ENCODE measurements at regions not wholly inside any gene's neighbourhood (a gene's known extent, or its start where the extent isn't known, plus 50 kb on each side); places are given as distances from the start of the nearest gene placed in this dataset.

DNA sequence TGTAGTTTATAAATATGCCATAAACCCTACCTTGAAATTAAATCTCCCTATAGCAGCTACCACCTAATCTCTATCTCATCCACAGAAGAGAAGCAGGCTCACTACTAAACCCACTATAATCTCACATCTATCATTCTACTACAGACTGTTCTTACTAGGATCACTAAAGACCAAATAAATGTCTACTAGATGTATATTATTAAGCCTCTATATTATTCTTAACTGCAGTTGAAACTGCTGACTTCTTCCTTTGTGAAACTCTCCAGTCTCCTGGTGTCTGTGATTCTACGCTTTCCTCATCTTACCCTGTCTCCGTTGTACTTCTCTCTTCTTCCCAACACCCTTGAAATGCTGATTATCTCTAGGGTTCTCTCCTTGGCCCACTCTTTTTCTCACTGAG is 1154.0 kb downstream of the IGSF11 start:
- H3K27me3 Mint-ChIP-seq (ENCODE audit: insufficient read depth, low read depth, poor library complexity) = no peaks in the 10 kb centered on the region
- H3F3A ChIP-seq (replicated peaks; ENCODE audit: low read depth) = no peaks in the 10 kb centered on the region
- H3K4me1 ChIP-seq (ENCODE audit: insufficient read depth) = peaks cover 5% of the 10 kb centered on the region; the same call in 1 of the 2 replicates
- no peaks in the 10 kb centered on the region for H3K36me3 Mint-ChIP-seq (ENCODE audit: low read depth)
- peaks cover 3% of the 10 kb centered on the region; the same call in 2 of the 3 replicates for H3K4me1 Mint-ChIP-seq
- ATAC-seq (no peak), DNase-seq (ENCODE audit: low spot score) (no peak)
- no peak overlapping the region for H2AFZ ChIP-seq
- TF ChIP-seq JUNB (IDR thresholded peaks at IDR 0.05; ENCODE audit: unreplicated experiment) (no peak), EZH2phosphoT487 (IDR thresholded peaks at IDR 0.05; ENCODE audit: unreplicated experiment) (no peak), POLR2AphosphoS5 (IDR thresholded peaks at IDR 0.05; ENCODE audit: low read depth) (no peak), ZNF331 (CRISPR knock-in tag; IDR thresholded peaks at IDR 0.05; ENCODE audit: low read depth) (no peak), ZNF114 (CRISPR knock-in tag; IDR thresholded peaks at IDR 0.05) (no peak), CREB1 (CRISPR knock-in tag; IDR thresholded peaks at IDR 0.05; ENCODE audit: low read depth) (no peak), NANOG (IDR thresholded peaks at IDR 0.05; ENCODE audit: borderline replicate concordance) (no peak), EZH2 (IDR thresholded peaks at IDR 0.05; ENCODE audit: low read depth, unreplicated experiment) (no peak), STAT1 (IDR thresholded peaks at IDR 0.05; ENCODE audit: unreplicated experiment) (no peak)
- TF ChIP-seq, protein P1, sequence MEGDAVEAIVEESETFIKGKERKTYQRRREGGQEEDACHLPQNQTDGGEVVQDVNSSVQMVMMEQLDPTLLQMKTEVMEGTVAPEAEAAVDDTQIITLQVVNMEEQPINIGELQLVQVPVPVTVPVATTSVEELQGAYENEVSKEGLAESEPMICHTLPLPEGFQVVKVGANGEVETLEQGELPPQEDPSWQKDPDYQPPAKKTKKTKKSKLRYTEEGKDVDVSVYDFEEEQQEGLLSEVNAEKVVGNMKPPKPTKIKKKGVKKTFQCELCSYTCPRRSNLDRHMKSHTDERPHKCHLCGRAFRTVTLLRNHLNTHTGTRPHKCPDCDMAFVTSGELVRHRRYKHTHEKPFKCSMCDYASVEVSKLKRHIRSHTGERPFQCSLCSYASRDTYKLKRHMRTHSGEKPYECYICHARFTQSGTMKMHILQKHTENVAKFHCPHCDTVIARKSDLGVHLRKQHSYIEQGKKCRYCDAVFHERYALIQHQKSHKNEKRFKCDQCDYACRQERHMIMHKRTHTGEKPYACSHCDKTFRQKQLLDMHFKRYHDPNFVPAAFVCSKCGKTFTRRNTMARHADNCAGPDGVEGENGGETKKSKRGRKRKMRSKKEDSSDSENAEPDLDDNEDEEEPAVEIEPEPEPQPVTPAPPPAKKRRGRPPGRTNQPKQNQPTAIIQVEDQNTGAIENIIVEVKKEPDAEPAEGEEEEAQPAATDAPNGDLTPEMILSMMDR (conservative IDR thresholded peaks at IDR 0.05; ENCODE audit: low read depth in 2 of 2) = no peak
- TF ChIP-seq, protein P2, sequence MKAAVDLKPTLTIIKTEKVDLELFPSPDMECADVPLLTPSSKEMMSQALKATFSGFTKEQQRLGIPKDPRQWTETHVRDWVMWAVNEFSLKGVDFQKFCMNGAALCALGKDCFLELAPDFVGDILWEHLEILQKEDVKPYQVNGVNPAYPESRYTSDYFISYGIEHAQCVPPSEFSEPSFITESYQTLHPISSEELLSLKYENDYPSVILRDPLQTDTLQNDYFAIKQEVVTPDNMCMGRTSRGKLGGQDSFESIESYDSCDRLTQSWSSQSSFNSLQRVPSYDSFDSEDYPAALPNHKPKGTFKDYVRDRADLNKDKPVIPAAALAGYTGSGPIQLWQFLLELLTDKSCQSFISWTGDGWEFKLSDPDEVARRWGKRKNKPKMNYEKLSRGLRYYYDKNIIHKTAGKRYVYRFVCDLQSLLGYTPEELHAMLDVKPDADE (IDR thresholded peaks at IDR 0.05) = no peak
- TF ChIP-seq, protein P3, sequence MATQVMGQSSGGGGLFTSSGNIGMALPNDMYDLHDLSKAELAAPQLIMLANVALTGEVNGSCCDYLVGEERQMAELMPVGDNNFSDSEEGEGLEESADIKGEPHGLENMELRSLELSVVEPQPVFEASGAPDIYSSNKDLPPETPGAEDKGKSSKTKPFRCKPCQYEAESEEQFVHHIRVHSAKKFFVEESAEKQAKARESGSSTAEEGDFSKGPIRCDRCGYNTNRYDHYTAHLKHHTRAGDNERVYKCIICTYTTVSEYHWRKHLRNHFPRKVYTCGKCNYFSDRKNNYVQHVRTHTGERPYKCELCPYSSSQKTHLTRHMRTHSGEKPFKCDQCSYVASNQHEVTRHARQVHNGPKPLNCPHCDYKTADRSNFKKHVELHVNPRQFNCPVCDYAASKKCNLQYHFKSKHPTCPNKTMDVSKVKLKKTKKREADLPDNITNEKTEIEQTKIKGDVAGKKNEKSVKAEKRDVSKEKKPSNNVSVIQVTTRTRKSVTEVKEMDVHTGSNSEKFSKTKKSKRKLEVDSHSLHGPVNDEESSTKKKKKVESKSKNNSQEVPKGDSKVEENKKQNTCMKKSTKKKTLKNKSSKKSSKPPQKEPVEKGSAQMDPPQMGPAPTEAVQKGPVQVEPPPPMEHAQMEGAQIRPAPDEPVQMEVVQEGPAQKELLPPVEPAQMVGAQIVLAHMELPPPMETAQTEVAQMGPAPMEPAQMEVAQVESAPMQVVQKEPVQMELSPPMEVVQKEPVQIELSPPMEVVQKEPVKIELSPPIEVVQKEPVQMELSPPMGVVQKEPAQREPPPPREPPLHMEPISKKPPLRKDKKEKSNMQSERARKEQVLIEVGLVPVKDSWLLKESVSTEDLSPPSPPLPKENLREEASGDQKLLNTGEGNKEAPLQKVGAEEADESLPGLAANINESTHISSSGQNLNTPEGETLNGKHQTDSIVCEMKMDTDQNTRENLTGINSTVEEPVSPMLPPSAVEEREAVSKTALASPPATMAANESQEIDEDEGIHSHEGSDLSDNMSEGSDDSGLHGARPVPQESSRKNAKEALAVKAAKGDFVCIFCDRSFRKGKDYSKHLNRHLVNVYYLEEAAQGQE (IDR thresholded peaks at IDR 0.05; ENCODE audit: unreplicated experiment) = no peak
- TF ChIP-seq, protein P4, sequence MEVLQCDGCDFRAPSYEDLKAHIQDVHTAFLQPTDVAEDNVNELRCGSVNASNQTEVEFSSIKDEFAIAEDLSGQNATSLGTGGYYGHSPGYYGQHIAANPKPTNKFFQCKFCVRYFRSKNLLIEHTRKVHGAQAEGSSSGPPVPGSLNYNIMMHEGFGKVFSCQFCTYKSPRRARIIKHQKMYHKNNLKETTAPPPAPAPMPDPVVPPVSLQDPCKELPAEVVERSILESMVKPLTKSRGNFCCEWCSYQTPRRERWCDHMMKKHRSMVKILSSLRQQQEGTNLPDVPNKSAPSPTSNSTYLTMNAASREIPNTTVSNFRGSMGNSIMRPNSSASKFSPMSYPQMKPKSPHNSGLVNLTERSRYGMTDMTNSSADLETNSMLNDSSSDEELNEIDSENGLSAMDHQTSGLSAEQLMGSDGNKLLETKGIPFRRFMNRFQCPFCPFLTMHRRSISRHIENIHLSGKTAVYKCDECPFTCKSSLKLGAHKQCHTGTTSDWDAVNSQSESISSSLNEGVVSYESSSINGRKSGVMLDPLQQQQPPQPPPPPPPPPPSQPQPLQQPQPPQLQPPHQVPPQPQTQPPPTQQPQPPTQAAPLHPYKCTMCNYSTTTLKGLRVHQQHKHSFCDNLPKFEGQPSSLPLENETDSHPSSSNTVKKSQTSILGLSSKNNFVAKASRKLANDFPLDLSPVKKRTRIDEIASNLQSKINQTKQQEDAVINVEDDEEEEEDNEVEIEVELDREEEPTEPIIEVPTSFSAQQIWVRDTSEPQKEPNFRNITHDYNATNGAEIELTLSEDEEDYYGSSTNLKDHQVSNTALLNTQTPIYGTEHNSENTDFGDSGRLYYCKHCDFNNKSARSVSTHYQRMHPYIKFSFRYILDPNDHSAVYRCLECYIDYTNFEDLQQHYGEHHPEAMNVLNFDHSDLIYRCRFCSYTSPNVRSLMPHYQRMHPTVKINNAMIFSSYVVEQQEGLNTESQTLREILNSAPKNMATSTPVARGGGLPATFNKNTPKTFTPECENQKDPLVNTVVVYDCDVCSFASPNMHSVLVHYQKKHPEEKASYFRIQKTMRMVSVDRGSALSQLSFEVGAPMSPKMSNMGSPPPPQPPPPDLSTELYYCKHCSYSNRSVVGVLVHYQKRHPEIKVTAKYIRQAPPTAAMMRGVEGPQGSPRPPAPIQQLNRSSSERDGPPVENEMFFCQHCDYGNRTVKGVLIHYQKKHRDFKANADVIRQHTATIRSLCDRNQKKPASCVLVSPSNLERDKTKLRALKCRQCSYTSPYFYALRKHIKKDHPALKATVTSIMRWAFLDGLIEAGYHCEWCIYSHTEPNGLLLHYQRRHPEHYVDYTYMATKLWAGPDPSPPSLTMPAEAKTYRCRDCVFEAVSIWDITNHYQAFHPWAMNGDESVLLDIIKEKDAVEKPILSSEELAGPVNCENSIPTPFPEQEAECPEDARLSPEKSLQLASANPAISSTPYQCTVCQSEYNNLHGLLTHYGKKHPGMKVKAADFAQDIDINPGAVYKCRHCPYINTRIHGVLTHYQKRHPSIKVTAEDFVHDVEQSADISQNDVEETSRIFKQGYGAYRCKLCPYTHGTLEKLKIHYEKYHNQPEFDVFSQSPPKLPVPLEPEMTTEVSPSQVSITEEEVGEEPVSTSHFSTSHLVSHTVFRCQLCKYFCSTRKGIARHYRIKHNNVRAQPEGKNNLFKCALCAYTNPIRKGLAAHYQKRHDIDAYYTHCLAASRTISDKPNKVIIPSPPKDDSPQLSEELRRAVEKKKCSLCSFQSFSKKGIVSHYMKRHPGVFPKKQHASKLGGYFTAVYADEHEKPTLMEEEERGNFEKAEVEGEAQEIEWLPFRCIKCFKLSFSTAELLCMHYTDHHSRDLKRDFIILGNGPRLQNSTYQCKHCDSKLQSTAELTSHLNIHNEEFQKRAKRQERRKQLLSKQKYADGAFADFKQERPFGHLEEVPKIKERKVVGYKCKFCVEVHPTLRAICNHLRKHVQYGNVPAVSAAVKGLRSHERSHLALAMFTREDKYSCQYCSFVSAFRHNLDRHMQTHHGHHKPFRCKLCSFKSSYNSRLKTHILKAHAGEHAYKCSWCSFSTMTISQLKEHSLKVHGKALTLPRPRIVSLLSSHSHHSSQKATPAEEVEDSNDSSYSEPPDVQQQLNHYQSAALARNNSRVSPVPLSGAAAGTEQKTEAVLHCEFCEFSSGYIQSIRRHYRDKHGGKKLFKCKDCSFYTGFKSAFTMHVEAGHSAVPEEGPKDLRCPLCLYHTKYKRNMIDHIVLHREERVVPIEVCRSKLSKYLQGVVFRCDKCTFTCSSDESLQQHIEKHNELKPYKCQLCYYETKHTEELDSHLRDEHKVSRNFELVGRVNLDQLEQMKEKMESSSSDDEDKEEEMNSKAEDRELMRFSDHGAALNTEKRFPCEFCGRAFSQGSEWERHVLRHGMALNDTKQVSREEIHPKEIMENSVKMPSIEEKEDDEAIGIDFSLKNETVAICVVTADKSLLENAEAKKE (CRISPR knock-in tag; IDR thresholded peaks at IDR 0.05) = no peak
- H3K4me3 Mint-ChIP-seq = no peak overlapping the region
- no peaks in the 10 kb centered on the region; the same call in 1 of the 2 replicates for H3K9me2 ChIP-seq (ENCODE audit: insufficient read depth)
- H3K27me3 ChIP-seq (ENCODE audit: insufficient read depth) = no peaks in the 10 kb centered on the region
- no peaks in the 10 kb centered on the region for H3K36me3 ChIP-seq (ENCODE audit: insufficient read depth)
- H3K27ac ChIP-seq (ENCODE audit: low read depth) = no peak overlapping the region
- no peaks in the 10 kb centered on the region for H3K79me2 ChIP-seq (replicated peaks; ENCODE audit: insufficient read depth)
- no peak overlapping the region for H3K4me2 ChIP-seq
- H3K4me3 ChIP-seq = no peak overlapping the region
- no peaks in the 10 kb centered on the region for H3K9me3 Mint-ChIP-seq
- H4K20me1 ChIP-seq (replicated peaks; ENCODE audit: insufficient read depth) = no peaks in the 10 kb centered on the region
- H3K27ac Mint-ChIP-seq = no peak overlapping the region

Data from GM23338 (cell line).